Tibial artery (tissue), 4 donors: ENCODE measurements at regions not wholly inside any gene's neighbourhood (a gene's known extent, or its start where the extent isn't known, plus 50 kb on each side); places are given as distances from the start of the nearest gene placed in this dataset.

ENCODE experiments used
- DNase-seq, 2 donors: peaks; one replicate each; pipeline ENCODE4 v3.0.0-alpha.2; 2019
- H3K27ac ChIP-seq, 2 donors: fragments of 200-600 bp; sonication (generic) in 1 of 2; 1 replicate in 1 of 2; 2 replicates in 1 of 2; pipeline ENCODE4 v1.5.1; 2018 to 2019; ENCODE audit warnings: mild to moderate bottlenecking in 1 of 2
- H3K27me3 ChIP-seq, 2 donors: fragments of 200-600 bp; sonication (generic) in 1 of 2; one replicate each; pipeline versions ENCODE4 v1.5.1 to v1.6.0; 2016 to 2019
- H3K36me3 ChIP-seq, 3 donors: fragments of 200-600 bp; sonication (generic) in 2 of 3; one replicate each; pipeline ENCODE4 v1.5.1; 2016 to 2019; ENCODE audit warnings: mild to moderate bottlenecking in 2 of 3
- H3K4me1 ChIP-seq, 4 donors: fragments of 200-600 bp; sonication (generic) in 2 of 4; 1 replicate in 3 of 4; 2 replicates in 1 of 4; pipeline ENCODE4 v1.5.1; 2016 to 2019
- H3K4me3 ChIP-seq, 2 donors: fragments of 200-600 bp; sonication (generic) in 1 of 2; 1 replicate in 1 of 2; 2 replicates in 1 of 2; pipeline ENCODE4 v1.5.1; 2018 to 2019; ENCODE audit warnings: mild to moderate bottlenecking in 2 of 2
- H3K9me3 ChIP-seq, 3 donors: fragments of 200-600 bp; sonication (generic) in 1 of 3; one replicate each; pipeline ENCODE4 v1.5.1; 2016 to 2019
- intact Hi-C: fragments of 100-400 bp; cut with DNase I; formaldehyde crosslinking; loops from one replicate; pipeline ENCODE4 v1.15.0; 2023; ENCODE audit warnings: low total_unique reads
- TF ChIP-seq, protein P1 (sequence below), 2 experiments: fragments of 200-600 bp in 1 of 2; fragments of 450-650 bp in 1 of 2; IDR thresholded peaks; one replicate each; pipeline ENCODE4 v1.5.1; 2017 to 2019; ENCODE audit warnings: antibody characterized with exemption in 2 of 2, mild to moderate bottlenecking in 1 of 2, moderate library complexity in 1 of 2

DNA sequence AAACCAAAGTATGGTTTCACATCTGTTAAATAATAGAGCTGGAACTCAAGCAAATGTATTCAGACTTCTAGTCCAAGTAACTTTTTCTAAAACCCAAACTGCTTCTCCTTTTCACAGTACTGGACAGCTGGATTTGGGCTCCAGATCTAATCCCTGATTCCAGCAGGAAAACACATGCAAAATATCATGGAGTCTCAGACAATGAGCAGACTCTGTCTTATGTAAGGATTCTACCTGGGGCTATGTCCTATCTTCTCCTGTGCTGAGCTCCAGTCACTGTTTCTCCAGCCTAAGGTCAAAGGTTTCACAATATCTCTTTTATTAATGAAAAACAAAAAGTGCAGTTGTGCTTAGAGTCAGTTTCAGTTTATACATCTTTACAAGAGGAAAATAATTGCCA lies 83.2 kb upstream of the EED start:
- no peaks in the 10 kb centered on the region for H3K9me3 ChIP-seq
- TF ChIP-seq, protein P1, sequence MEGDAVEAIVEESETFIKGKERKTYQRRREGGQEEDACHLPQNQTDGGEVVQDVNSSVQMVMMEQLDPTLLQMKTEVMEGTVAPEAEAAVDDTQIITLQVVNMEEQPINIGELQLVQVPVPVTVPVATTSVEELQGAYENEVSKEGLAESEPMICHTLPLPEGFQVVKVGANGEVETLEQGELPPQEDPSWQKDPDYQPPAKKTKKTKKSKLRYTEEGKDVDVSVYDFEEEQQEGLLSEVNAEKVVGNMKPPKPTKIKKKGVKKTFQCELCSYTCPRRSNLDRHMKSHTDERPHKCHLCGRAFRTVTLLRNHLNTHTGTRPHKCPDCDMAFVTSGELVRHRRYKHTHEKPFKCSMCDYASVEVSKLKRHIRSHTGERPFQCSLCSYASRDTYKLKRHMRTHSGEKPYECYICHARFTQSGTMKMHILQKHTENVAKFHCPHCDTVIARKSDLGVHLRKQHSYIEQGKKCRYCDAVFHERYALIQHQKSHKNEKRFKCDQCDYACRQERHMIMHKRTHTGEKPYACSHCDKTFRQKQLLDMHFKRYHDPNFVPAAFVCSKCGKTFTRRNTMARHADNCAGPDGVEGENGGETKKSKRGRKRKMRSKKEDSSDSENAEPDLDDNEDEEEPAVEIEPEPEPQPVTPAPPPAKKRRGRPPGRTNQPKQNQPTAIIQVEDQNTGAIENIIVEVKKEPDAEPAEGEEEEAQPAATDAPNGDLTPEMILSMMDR (IDR thresholded peaks at IDR 0.05), result no peak
- DNase-seq, result no peak
- no peaks in the 10 kb centered on the region for H3K36me3 ChIP-seq
- H3K4me3 ChIP-seq, result no peak overlapping the region
- intact Hi-C loops, result no loop called here
- no peak overlapping the region for H3K27ac ChIP-seq
- H3K4me1 ChIP-seq, result peaks cover 0 to 29% (median 13%) of the 10 kb centered on the region in 4 donors
- H3K27me3 ChIP-seq, result no peaks in the 10 kb centered on the region

DNA sequence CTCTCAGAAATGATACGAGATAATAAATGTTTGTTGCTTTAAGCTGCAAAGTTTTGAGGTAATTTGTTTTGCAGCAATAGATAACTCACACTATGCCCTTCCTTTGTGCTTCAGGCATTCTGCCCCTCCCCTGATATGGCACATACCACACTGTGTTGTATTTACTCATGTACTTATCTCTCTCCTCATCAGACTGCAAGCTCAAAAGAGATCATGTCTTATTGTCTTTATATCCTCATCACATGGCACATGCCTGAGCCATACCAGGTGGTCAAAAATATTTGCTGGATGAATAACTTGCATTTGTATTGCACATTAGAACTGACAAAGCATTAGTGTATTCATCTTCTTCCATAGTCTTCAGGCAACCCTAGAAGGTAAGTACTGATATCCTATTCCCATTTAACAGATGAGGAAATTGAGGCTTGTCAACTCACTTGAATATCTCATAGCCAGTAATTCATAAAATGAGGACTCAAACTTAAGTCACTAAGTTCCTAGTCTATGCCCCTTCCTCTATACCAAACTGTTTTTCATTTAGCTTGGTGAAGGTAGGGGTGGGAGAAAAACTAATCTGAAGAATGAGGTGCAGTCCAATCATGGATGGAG lies 83.9 kb upstream of the EED start:
- Histone ChIP-seq H3K27ac (no peak overlapping the region), H3K4me1 (peaks cover 0 to 29% (median 15%) of the 10 kb centered on the region in 4 donors), H3K36me3 (no peaks in the 10 kb centered on the region), H3K4me3 (no peak overlapping the region), H3K9me3 (no peaks in the 10 kb centered on the region), H3K27me3 (no peaks in the 10 kb centered on the region)
- no peak for DNase-seq
- TF ChIP-seq, protein P1 (IDR thresholded peaks at IDR 0.05), result no peak
- intact Hi-C loops, result no loop called here

- H3K4me3 ChIP-seq, result no peak overlapping the region
- DNase-seq, result no peak
- TF ChIP-seq, protein P1 (IDR thresholded peaks at IDR 0.05), result no peak
- intact Hi-C loops, result no loop called here
- H3K27me3 ChIP-seq, result no peaks in the 10 kb centered on the region
- no peaks in the 10 kb centered on the region for H3K36me3 ChIP-seq
- no peaks in the 10 kb centered on the region for H3K9me3 ChIP-seq
- H3K4me1 ChIP-seq, result peaks cover 0 to 29% (median 17%) of the 10 kb centered on the region in 4 donors
- H3K27ac ChIP-seq, result no peak overlapping the region
Observed at GRCh38 chr11:86159581-86159891, 85.0 kb upstream of the EED start.

GRCh38 chr11:86158704-86159580 lies 85.6 kb upstream of the EED start:
- peaks cover 0 to 29% (median 17%) of the 10 kb centered on the region in 4 donors for H3K4me1 ChIP-seq
- intact Hi-C loops, result no loop called here

GRCh38 chr11:86157797-86158378 lies 86.7 kb upstream of the EED start:
- intact Hi-C loops, result no loop called here
- Histone ChIP-seq H3K36me3 (no peaks in the 10 kb centered on the region), H3K9me3 (no peaks in the 10 kb centered on the region), H3K4me1 (peaks cover 0 to 26% (median 16%) of the 10 kb centered on the region in 4 donors), H3K27ac (no peak overlapping the region), H3K4me3 (no peak overlapping the region), H3K27me3 (no peaks in the 10 kb centered on the region)
- DNase-seq, result no peak
- TF ChIP-seq, protein P1 (IDR thresholded peaks at IDR 0.05), result no peak

More at GRCh38 chr11:86158704-86159580, 85.6 kb upstream of the EED start:
- Histone ChIP-seq H3K27me3 (no peaks in the 10 kb centered on the region), H3K27ac (no peak overlapping the region), H3K36me3 (no peaks in the 10 kb centered on the region), H3K9me3 (no peaks in the 10 kb centered on the region), H3K4me3 (no peak overlapping the region)
- TF ChIP-seq, protein P1 (IDR thresholded peaks at IDR 0.05), result no peak
- no peak for DNase-seq
